ENCODE measurements at regions not wholly inside any gene's neighbourhood (a gene's known extent, or its start where the extent isn't known, plus 50 kb on each side); places are given as distances from the start of the nearest gene placed in this dataset.

DNA sequence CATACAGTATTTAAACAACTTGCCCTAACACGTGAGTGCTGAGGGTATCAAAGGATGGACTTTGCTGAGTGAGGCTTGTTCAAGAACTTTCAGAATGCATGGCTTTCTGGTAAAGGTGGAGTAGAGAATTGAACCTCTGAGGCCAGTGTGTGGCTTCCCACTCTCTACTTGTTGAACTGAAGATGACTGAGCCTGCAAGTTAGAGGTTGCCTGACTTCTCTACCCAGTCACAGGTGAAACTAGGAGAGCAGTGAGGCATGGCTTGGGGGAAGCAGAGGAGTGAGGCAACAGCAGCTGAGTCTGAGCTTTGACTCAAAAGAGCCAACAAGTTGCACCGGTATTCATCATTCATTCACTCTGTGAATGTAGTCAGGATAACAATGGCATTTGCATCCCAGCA, 256.4 kb upstream of the SESN3 start:
- Histone ChIP-seq H3K4me1 (no peaks in the 10 kb centered on the region), H3K27me3 (no peaks in the 10 kb centered on the region), H3K4me3 (no peak overlapping the region), H3K36me3 (no peaks in the 10 kb centered on the region), H3K9me3 (no peaks in the 10 kb centered on the region), H3K27ac (no peak overlapping the region)
- intact Hi-C loops (cut with DNase I): no loop called here
- ATAC-seq (no peak), DNase-seq (no peak)
- WGBS (ENCODE audit: insufficient coverage, low coverage, low lambda C conversion rate, missing lambda C conversion rate): 13% methylated on average over 1 of the region's 2 CpGs
- TF ChIP-seq POLR2A (IDR thresholded peaks at IDR 0.05): no peak
- TF ChIP-seq, protein P1, sequence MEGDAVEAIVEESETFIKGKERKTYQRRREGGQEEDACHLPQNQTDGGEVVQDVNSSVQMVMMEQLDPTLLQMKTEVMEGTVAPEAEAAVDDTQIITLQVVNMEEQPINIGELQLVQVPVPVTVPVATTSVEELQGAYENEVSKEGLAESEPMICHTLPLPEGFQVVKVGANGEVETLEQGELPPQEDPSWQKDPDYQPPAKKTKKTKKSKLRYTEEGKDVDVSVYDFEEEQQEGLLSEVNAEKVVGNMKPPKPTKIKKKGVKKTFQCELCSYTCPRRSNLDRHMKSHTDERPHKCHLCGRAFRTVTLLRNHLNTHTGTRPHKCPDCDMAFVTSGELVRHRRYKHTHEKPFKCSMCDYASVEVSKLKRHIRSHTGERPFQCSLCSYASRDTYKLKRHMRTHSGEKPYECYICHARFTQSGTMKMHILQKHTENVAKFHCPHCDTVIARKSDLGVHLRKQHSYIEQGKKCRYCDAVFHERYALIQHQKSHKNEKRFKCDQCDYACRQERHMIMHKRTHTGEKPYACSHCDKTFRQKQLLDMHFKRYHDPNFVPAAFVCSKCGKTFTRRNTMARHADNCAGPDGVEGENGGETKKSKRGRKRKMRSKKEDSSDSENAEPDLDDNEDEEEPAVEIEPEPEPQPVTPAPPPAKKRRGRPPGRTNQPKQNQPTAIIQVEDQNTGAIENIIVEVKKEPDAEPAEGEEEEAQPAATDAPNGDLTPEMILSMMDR (IDR thresholded peaks at IDR 0.05): no peak

- WGBS (ENCODE audit: insufficient coverage, low coverage, low lambda C conversion rate, missing lambda C conversion rate): 68% methylated on average over 4 of the region's 9 CpGs
- Histone ChIP-seq H3K27me3 (no peaks in the 10 kb centered on the region), H3K27ac (no peak overlapping the region), H3K9me3 (no peaks in the 10 kb centered on the region), H3K4me1 (no peaks in the 10 kb centered on the region), H3K36me3 (no peaks in the 10 kb centered on the region), H3K4me3 (no peak overlapping the region)
- no peak for ATAC-seq
- DNase-seq: no peak
- TF ChIP-seq, protein P1 (IDR thresholded peaks at IDR 0.05): no peak
- TF ChIP-seq POLR2A (IDR thresholded peaks at IDR 0.05): no peak
- intact Hi-C loops (cut with DNase I): no loop called here
Observed at GRCh38 chr11:95486979-95487378, 256.0 kb upstream of the SESN3 start.

GRCh38 chr11:95486466-95486865, 255.5 kb upstream of the SESN3 start:
- no peak overlapping the region for H3K27ac ChIP-seq
- no peak overlapping the region for H3K4me3 ChIP-seq
- intact Hi-C loops (cut with DNase I): no loop called here
- WGBS (ENCODE audit: insufficient coverage, low coverage, low lambda C conversion rate, missing lambda C conversion rate): 83% methylated on average over 2 of the region's 2 CpGs
- no peaks in the 10 kb centered on the region for H3K27me3 ChIP-seq
- no peak for DNase-seq
- ATAC-seq: no peak
- no peaks in the 10 kb centered on the region for H3K4me1 ChIP-seq
- H3K9me3 ChIP-seq: no peaks in the 10 kb centered on the region
- no peak for TF ChIP-seq POLR2A (IDR thresholded peaks at IDR 0.05)
- TF ChIP-seq, protein P1 (IDR thresholded peaks at IDR 0.05): no peak
- no peaks in the 10 kb centered on the region for H3K36me3 ChIP-seq

DNA sequence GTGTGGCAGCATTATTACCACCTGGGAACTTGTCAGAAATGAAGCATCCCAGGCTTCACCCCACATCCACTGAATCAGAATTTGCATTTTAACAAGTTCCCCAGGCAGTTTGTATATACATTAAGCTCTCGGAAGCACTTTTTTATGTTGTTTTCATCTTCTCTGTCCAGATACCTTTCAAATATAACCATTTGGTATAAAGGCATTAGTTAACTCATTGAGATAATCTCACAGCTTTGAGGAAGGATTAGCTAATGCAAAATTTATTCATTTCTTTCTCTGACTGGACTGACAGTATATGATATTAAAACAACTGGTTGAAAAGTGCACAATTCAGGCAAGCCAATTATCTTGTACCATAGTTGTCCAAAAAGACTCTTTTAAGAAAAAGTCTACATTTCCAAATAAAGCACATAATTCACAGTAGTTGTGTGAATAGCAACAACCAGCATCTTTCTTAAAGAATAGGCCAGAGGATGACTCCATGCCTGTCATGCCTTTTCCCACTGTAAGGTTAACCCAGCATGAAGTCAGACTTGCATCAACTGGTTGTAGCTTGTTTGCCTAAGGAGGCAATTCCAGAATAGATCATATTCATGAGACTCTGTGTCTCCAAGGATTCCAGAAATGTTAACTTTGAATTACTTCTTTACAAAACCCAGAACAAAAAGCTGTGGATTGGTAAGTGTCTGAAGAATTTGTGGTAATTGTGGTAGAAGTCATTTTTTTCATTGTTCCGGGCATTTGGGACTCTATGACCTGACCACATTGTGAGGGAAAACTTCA, 254.3 kb upstream of the SESN3 start:
- no peak overlapping the region for H3K4me3 ChIP-seq
- DNase-seq: no peak
- H3K27ac ChIP-seq: no peak overlapping the region
- no peaks in the 10 kb centered on the region for H3K4me1 ChIP-seq
- H3K9me3 ChIP-seq: no peaks in the 10 kb centered on the region
- TF ChIP-seq, protein P1 (IDR thresholded peaks at IDR 0.05): no peak
- no peak for ATAC-seq
- WGBS (ENCODE audit: insufficient coverage, low coverage, low lambda C conversion rate, missing lambda C conversion rate): 62% methylated on average over 2 of the region's 2 CpGs
- intact Hi-C loops (cut with DNase I): no loop called here
- no peaks in the 10 kb centered on the region for H3K27me3 ChIP-seq
- H3K36me3 ChIP-seq: no peaks in the 10 kb centered on the region

All from right lobe of liver (tissue), 6 donors.